ENCODE measurements at regions not wholly inside any gene's neighbourhood (a gene's known extent, or its start where the extent isn't known, plus 50 kb on each side); places are given as distances from the start of the nearest gene placed in this dataset.

DNA sequence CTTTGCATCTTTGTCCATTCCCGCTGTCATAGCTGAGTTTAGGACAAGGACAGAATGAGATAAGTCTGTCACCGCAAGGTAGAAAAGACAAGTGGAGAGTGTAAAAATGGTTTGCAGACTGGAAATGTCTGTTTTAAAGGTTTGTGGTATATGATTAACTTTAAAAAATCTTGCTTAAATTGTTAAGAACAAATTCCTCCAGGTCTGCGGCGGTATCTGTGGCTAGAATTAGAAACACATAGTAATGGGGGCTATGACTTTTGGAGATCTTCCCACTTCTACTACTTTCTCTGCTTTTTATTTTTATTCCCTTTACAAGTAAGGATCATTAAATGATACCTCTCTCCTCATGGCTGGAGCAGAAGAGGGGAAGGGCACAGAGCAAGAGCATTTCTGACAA, 92.2 kb downstream of the MID1IP1 start:
- no peak overlapping the region for H3K4me3 ChIP-seq
- no TSS peak for BruUV-seq (replicated peaks)
- POLR2A ChIA-PET, result no interaction called here

DNA sequence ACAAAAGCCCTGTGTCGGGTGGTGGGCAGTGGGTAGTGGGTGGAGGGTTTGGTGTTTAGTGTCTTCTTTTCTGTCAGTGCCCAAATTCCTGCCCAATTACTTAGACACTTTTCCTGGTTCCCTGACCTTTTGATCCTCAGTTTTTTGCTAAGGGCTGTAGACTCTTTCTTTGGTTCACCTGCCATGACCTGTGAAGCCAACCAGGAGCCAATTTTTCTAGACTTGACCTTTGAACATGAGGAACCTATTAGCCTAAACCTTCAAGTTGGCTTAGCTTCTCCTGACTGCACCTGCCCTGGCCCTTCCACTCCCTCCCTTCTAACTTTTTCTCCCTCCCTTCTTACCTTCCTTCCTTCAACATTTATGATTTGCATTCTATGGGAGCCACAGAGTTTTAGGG, 94.5 kb downstream of the MID1IP1 start:
- Histone ChIP-seq H3K9me3 (replicated peaks; ENCODE audit: control insufficient read depth, insufficient read depth, low read depth, low read length) (no peaks in the 10 kb centered on the region), H3K4me1 (replicated peaks in 1 of 2; ENCODE audit: control insufficient read depth in 2 of 2, insufficient read depth in 2 of 2, low read length in 2 of 2) (peaks cover 0 to 9% of the 10 kb centered on the region in 2 experiments; a peak in 3 of 5 replicates), H3K9me1 (ENCODE audit: control insufficient read depth, insufficient read depth, low read length) (no peaks in the 10 kb centered on the region), H3K27ac (ENCODE audit: extremely low read depth, low read depth, low read length) (no peak overlapping the region), H3K4me3 (no peak overlapping the region), H3K9ac (ENCODE audit: insufficient read depth in 1 of 2, low read depth in 2 of 2, low read length in 2 of 2) (no peak overlapping the region), H4K20me1 (replicated peaks; ENCODE audit: control insufficient read depth, insufficient read depth, low read length) (no peaks in the 10 kb centered on the region), H3K27me3 (ENCODE audit: control insufficient read depth in 2 of 2, insufficient read depth in 2 of 2, low read length in 2 of 2) (no peaks in the 10 kb centered on the region), H2AFZ (ENCODE audit: low read depth, low read length) (no peak overlapping the region), H3K36me3 (ENCODE audit: control insufficient read depth, insufficient read depth, low read length) (no peaks in the 10 kb centered on the region), H3K4me2 (ENCODE audit: insufficient read depth, low read length) (no peak overlapping the region), H3K79me2 (ENCODE audit: control insufficient read depth, insufficient read depth, low read length) (no peaks in the 10 kb centered on the region)
- 11% methylated on average over 1 of the region's 1 CpG for WGBS (ENCODE audit: insufficient coverage, low coverage, missing lambda C conversion rate)
- no peak for FAIRE-seq
- no TSS peak for BruUV-seq (replicated peaks)
- in situ Hi-C loops (cut with MboI), result no loop called here
- intact Hi-C loops (cut with micrococcal nuclease), result no loop called here
- ChIA-PET POLR2A (no interaction called here), CTCF (ENCODE audit: low intra/inter-chr PET ratio) (no interaction called here)
- no peak for ATAC-seq
- TF ChIP-seq KDM2B (CRISPR knock-in tag; IDR thresholded peaks at IDR 0.05) (no peak), CBX5 (IDR thresholded peaks at IDR 0.05; ENCODE audit: borderline replicate concordance, low read depth) (no peak), CCAR2 (IDR thresholded peaks at IDR 0.05; ENCODE audit: low read depth, low read length) (no peak), HMG20A (CRISPR knock-in tag; conservative IDR thresholded peaks at IDR 0.05) (no peak), XRCC5 (IDR thresholded peaks at IDR 0.05; ENCODE audit: low read depth, low read length) (no peak), SPI1 (IDR thresholded peaks at IDR 0.05; ENCODE audit: borderline replicate concordance, low read depth, low read length) (no peak), MAFG (tag; conservative IDR thresholded peaks at IDR 0.05) (no peak), EHMT2 (IDR thresholded peaks at IDR 0.05) (no peak), ZNF23 (CRISPR knock-in tag; IDR thresholded peaks at IDR 0.05) (no peak), NFE2 (IDR thresholded peaks at IDR 0.05; ENCODE audit: low read depth) (no peak)
- no peak for DNase-seq (ENCODE audit: extremely low read depth in 1 of 4, low spot score in 3 of 4)

More for the DNA sequence above, 92.2 kb downstream of the MID1IP1 start:
- Histone ChIP-seq H3K27ac (ENCODE audit: extremely low read depth, low read depth, low read length) (no peak overlapping the region), H3K36me3 (ENCODE audit: control insufficient read depth, insufficient read depth, low read length) (no peaks in the 10 kb centered on the region), H3K27me3 (ENCODE audit: control insufficient read depth in 2 of 2, insufficient read depth in 2 of 2, low read length in 2 of 2) (no peaks in the 10 kb centered on the region), H3K4me2 (ENCODE audit: insufficient read depth, low read length) (no peak overlapping the region), H4K20me1 (replicated peaks; ENCODE audit: control insufficient read depth, insufficient read depth, low read length) (no peaks in the 10 kb centered on the region), H3K9me1 (ENCODE audit: control insufficient read depth, insufficient read depth, low read length) (no peaks in the 10 kb centered on the region), H3K79me2 (ENCODE audit: control insufficient read depth, insufficient read depth, low read length) (no peaks in the 10 kb centered on the region), H3K9me3 (replicated peaks; ENCODE audit: control insufficient read depth, insufficient read depth, low read depth, low read length) (no peaks in the 10 kb centered on the region), H3K4me1 (replicated peaks in 1 of 2; ENCODE audit: control insufficient read depth in 2 of 2, insufficient read depth in 2 of 2, low read length in 2 of 2) (peaks cover 0 to 9% of the 10 kb centered on the region in 2 experiments; a peak in 3 of 5 replicates), H3K9ac (ENCODE audit: insufficient read depth in 1 of 2, low read depth in 2 of 2, low read length in 2 of 2) (no peak overlapping the region), H2AFZ (ENCODE audit: low read depth, low read length) (no peak overlapping the region)
- DNase-seq (ENCODE audit: extremely low read depth in 1 of 4, low spot score in 3 of 4) (no peak), FAIRE-seq (no peak), ATAC-seq (no peak; the same call in 2 of the 3 replicates)
- TF ChIP-seq ILF3 (IDR thresholded peaks at IDR 0.05; ENCODE audit: borderline replicate concordance), result no peak
- TF ChIP-seq, protein P1, sequence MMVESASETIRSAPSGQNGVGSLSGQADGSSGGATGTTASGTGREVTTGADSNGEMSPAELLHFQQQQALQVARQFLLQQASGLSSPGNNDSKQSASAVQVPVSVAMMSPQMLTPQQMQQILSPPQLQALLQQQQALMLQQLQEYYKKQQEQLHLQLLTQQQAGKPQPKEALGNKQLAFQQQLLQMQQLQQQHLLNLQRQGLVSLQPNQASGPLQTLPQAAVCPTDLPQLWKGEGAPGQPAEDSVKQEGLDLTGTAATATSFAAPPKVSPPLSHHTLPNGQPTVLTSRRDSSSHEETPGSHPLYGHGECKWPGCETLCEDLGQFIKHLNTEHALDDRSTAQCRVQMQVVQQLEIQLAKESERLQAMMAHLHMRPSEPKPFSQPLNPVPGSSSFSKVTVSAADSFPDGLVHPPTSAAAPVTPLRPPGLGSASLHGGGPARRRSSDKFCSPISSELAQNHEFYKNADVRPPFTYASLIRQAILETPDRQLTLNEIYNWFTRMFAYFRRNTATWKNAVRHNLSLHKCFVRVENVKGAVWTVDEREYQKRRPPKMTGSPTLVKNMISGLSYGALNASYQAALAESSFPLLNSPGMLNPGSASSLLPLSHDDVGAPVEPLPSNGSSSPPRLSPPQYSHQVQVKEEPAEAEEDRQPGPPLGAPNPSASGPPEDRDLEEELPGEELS (CRISPR knock-in tag; IDR thresholded peaks at IDR 0.05; ENCODE audit: borderline replicate concordance), result no peak
- TF ChIP-seq GATAD2B (IDR thresholded peaks at IDR 0.05; ENCODE audit: borderline replicate concordance), result no peak
- TF ChIP-seq MCM2 (IDR thresholded peaks at IDR 0.05; ENCODE audit: low read depth), result no peak
- intact Hi-C loops (cut with micrococcal nuclease) (no loop called here), in situ Hi-C loops (cut with MboI) (no loop called here)
- CTCF ChIA-PET (ENCODE audit: low intra/inter-chr PET ratio), result no interaction called here
- WGBS (ENCODE audit: insufficient coverage, low coverage, missing lambda C conversion rate), result 49% methylated on average over 4 of the region's 4 CpGs
